ENCODE measurements at regions not wholly inside any gene's neighbourhood (a gene's known extent, or its start where the extent isn't known, plus 50 kb on each side); places are given as distances from the start of the nearest gene placed in this dataset.

GRCh38 chr4:10347815-10348214, 109.4 kb downstream of the ZNF518B start:
- TF ChIP-seq CTCF (IDR thresholded peaks at IDR 0.05) (no peak), POLR2A (IDR thresholded peaks at IDR 0.05) (no peak)

Measured in uterus (tissue), 2 donors.